H1 (cell line): ENCODE measurements at regions not wholly inside any gene's neighbourhood (a gene's known extent, or its start where the extent isn't known, plus 50 kb on each side); places are given as distances from the start of the nearest gene placed in this dataset.

Experiments used
- CBX8 ChIP-seq: fragments of 300-800, 300-1000 bp; sonication (generic); IDR thresholded peaks from 2 replicates; pipeline ENCODE4 v1.7.1; 2016; ENCODE audit warnings: low read depth, low read length, borderline replicate concordance
- EGR1 ChIP-seq: IDR thresholded peaks from 2 replicates; pipeline ENCODE4 v1.6.1; 2011; ENCODE audit warnings: low read depth, low read length, borderline replicate concordance
- HDAC2 ChIP-seq, 2 experiments: fragments of 300-600 bp in 1 of 2; sonication (generic) in 1 of 2; IDR thresholded peaks; 2 replicates each; pipeline ENCODE4 v1.6.1; 2011 to 2012; ENCODE audit warnings: low read depth in 2 of 2, low read length in 2 of 2, mild to moderate bottlenecking in 2 of 2, moderate library complexity in 2 of 2, borderline replicate concordance in 1 of 2, inconsistent platforms in 1 of 2
- RAD21 ChIP-seq, 2 experiments: IDR thresholded peaks in 1 of 2; conservative IDR thresholded peaks in 1 of 2; 2 replicates each; pipeline ENCODE4 v1.6.1; 2011; ENCODE audit warnings: low read depth in 2 of 2, low read length in 2 of 2, improper control_type of control experiment in 1 of 2, inconsistent platforms in 1 of 2, mild to moderate bottlenecking in 1 of 2, moderate library complexity in 1 of 2
- RXRA ChIP-seq: IDR thresholded peaks from 2 replicates; pipeline ENCODE4 v1.6.1; 2011; ENCODE audit warnings: low read depth, mild to moderate bottlenecking, low read length, moderate library complexity; ENCODE audit not compliant: insufficient read depth

GRCh38 chr6:16953905-16954304 is 147.9 kb upstream of the STMND1 start (continued):
- no peak for TF ChIP-seq RXRA
- TF ChIP-seq HDAC2 (IDR thresholded peaks at IDR 0.05; ENCODE audit: borderline replicate concordance in 1 of 2, low read depth in 2 of 2, low read length in 2 of 2) = no peak
- TF ChIP-seq CBX8 = no peak
- TF ChIP-seq RAD21 (IDR thresholded peaks at IDR 0.05 in 1 of 2, conservative IDR thresholded peaks at IDR 0.05 in 1 of 2; ENCODE audit: low read depth in 2 of 2, low read length in 2 of 2) = no peak
- TF ChIP-seq EGR1 = no peak
